Upper lobe of left lung (tissue), 4 donors: ENCODE measurements at regions not wholly inside any gene's neighbourhood (a gene's known extent, or its start where the extent isn't known, plus 50 kb on each side); places are given as distances from the start of the nearest gene placed in this dataset.

Experiments
- POLR2A ChIP-seq, 4 donors: fragments of 450-650 bp; IDR thresholded peaks; one replicate each; pipeline ENCODE4 v1.5.1; 2016 to 2017; ENCODE audit warnings: antibody characterized with exemption in 4 of 4, mild to moderate bottlenecking in 2 of 4
- TF ChIP-seq, protein P1 (sequence below), 6 experiments: fragments of 450-650 bp in 4 of 6; fragments of 200-600 bp in 2 of 6; sonication (generic) in 2 of 6; IDR thresholded peaks; one replicate each; pipeline ENCODE4 v1.5.1; 2016 to 2019; ENCODE audit warnings: antibody characterized with exemption in 6 of 6

DNA sequence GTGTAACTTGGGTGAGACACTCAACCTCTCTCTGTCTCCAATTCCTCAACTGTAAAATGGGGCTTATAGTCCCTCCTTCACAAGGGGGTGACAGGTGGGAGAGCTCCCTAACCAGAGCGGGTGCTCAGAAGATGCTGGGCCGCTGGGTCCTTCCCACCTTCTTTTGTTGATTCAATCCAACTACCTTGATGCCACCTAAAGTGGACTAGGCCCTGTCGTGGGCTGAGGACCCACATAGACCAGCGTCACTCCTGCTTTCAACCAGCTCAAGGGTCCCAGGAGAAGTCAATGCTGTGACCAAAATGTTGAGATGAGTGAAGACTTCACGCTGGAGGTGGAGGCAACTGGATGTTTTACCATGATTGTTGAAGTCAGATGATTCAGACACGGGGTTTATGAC lies 72.7 kb upstream of the WNT11 start:
- TF ChIP-seq, protein P1, sequence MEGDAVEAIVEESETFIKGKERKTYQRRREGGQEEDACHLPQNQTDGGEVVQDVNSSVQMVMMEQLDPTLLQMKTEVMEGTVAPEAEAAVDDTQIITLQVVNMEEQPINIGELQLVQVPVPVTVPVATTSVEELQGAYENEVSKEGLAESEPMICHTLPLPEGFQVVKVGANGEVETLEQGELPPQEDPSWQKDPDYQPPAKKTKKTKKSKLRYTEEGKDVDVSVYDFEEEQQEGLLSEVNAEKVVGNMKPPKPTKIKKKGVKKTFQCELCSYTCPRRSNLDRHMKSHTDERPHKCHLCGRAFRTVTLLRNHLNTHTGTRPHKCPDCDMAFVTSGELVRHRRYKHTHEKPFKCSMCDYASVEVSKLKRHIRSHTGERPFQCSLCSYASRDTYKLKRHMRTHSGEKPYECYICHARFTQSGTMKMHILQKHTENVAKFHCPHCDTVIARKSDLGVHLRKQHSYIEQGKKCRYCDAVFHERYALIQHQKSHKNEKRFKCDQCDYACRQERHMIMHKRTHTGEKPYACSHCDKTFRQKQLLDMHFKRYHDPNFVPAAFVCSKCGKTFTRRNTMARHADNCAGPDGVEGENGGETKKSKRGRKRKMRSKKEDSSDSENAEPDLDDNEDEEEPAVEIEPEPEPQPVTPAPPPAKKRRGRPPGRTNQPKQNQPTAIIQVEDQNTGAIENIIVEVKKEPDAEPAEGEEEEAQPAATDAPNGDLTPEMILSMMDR (IDR thresholded peaks at IDR 0.05), result no peak
- no peak for TF ChIP-seq POLR2A (IDR thresholded peaks at IDR 0.05)
